ENCODE measurements at regions not wholly inside any gene's neighbourhood (a gene's known extent, or its start where the extent isn't known, plus 50 kb on each side); places are given as distances from the start of the nearest gene placed in this dataset.

GRCh38 chr1:88318740-88319139 lies 365.3 kb upstream of the PKN2 start:
- no peak for DNase-seq (ENCODE audit: low read depth)
- no peak for TF ChIP-seq CTCF (IDR thresholded peaks at IDR 0.05; ENCODE audit: insufficient read depth, low read depth, low read length, missing control alignments)
- H3K4me3 ChIP-seq (ENCODE audit: low read depth, low read length), result no peak overlapping the region

GRCh38 chr1:88320291-88320690 lies 363.8 kb upstream of the PKN2 start:
- H3K4me3 ChIP-seq (ENCODE audit: low read depth, low read length), result no peak overlapping the region
- TF ChIP-seq CTCF (IDR thresholded peaks at IDR 0.05; ENCODE audit: insufficient read depth, low read depth, low read length, missing control alignments), result no peak
- DNase-seq (ENCODE audit: low read depth), result no peak

GRCh38 chr1:88321706-88322105 lies 362.4 kb upstream of the PKN2 start:
- DNase-seq (ENCODE audit: low read depth), result no peak
- TF ChIP-seq CTCF (IDR thresholded peaks at IDR 0.05; ENCODE audit: insufficient read depth, low read depth, low read length, missing control alignments), result no peak
- no peak overlapping the region for H3K4me3 ChIP-seq (ENCODE audit: low read depth, low read length)

GRCh38 chr1:88324899-88325298 lies 359.2 kb upstream of the PKN2 start:
- DNase-seq (ENCODE audit: low read depth), result no peak
- no peak for TF ChIP-seq CTCF (IDR thresholded peaks at IDR 0.05; ENCODE audit: insufficient read depth, low read depth, low read length, missing control alignments)
- H3K4me3 ChIP-seq (ENCODE audit: low read depth, low read length), result no peak overlapping the region

- no peak for TF ChIP-seq CTCF (IDR thresholded peaks at IDR 0.05; ENCODE audit: insufficient read depth, low read depth, low read length, missing control alignments)
- DNase-seq (ENCODE audit: low read depth), result no peak
- no peak overlapping the region for H3K4me3 ChIP-seq (ENCODE audit: low read depth, low read length)
These were observed 356.4 kb upstream of the PKN2 start for GRCh38 chr1:88327391-88328267.

- H3K4me3 ChIP-seq (ENCODE audit: low read depth, low read length), result no peak overlapping the region
- no peak for TF ChIP-seq CTCF (IDR thresholded peaks at IDR 0.05; ENCODE audit: insufficient read depth, low read depth, low read length, missing control alignments)
- no peak for DNase-seq (ENCODE audit: low read depth)
These were observed 353.9 kb upstream of the PKN2 start for GRCh38 chr1:88330201-88330600.
